ENCODE measurements at regions not wholly inside any gene's neighbourhood (a gene's known extent, or its start where the extent isn't known, plus 50 kb on each side); places are given as distances from the start of the nearest gene placed in this dataset.

DNA sequence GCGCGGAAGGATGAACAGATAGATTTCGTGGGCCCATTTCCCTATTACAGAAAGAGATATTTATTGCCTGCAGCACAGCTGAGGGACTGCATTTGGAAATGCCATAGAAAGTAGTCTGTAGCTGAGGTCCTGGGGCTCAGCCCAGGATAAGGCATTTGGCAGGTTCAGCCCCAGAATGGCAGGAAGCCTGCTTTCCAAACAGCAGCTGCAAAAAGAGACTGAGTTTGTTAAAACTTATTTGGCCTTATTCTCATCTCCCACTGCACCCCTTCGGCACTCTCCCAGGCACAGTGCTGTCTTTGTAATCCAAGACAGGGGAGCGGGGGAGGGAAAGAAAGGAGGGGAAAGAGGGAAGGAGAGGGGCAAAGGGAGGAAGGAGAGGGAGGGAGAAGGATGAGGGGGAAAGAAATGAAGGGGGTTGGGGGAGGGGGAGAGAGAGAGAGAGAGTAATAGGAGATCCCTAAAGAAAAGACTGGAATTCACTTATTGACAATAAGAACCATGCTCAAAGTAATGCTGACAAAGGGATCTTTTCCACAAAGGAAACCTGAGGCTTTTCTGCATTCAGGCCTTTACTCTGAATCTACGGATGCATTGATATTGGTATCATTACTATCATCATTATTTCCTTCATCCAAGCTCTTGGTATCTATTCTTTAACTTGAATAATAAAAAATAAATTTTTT is 94.0 kb upstream of the LRRN1 start:
- no peaks in the 10 kb centered on the region for H3K9me3 ChIP-seq (replicated peaks)
- H3K4me1 ChIP-seq (replicated peaks), result no peaks in the 10 kb centered on the region
- no peak overlapping the region for H3K27ac ChIP-seq
- H3K36me3 ChIP-seq, result no peaks in the 10 kb centered on the region
- no peak overlapping the region for H3K4me3 ChIP-seq
- no peaks in the 10 kb centered on the region for H3K27me3 ChIP-seq (replicated peaks)
- no peak for DNase-seq (ENCODE audit: low read depth in 1 of 2, low spot score in 2 of 2)

GRCh38 chr3:3701949-3702348 is 97.3 kb upstream of the LRRN1 start:
- Histone ChIP-seq H3K27ac (no peak overlapping the region), H3K4me3 (no peak overlapping the region), H3K27me3 (replicated peaks) (no peaks in the 10 kb centered on the region), H3K36me3 (no peaks in the 10 kb centered on the region), H3K9me3 (replicated peaks) (no peaks in the 10 kb centered on the region), H3K4me1 (replicated peaks) (no peaks in the 10 kb centered on the region)
- no peak for DNase-seq (ENCODE audit: low read depth in 1 of 2, low spot score in 2 of 2)

- Histone ChIP-seq H3K27me3 (replicated peaks) (no peaks in the 10 kb centered on the region), H3K27ac (no peak overlapping the region), H3K9me3 (replicated peaks) (no peaks in the 10 kb centered on the region), H3K4me1 (replicated peaks) (no peaks in the 10 kb centered on the region), H3K4me3 (no peak overlapping the region), H3K36me3 (no peaks in the 10 kb centered on the region)
- DNase-seq (ENCODE audit: low read depth in 1 of 2, low spot score in 2 of 2), result no peak
Measured at GRCh38 chr3:3699816-3700633, 99.2 kb upstream of the LRRN1 start.

- Histone ChIP-seq H3K27ac (no peak overlapping the region), H3K36me3 (no peaks in the 10 kb centered on the region), H3K4me3 (no peak overlapping the region), H3K27me3 (replicated peaks) (no peaks in the 10 kb centered on the region), H3K4me1 (replicated peaks) (no peaks in the 10 kb centered on the region), H3K9me3 (replicated peaks) (no peaks in the 10 kb centered on the region)
- no peak for DNase-seq (ENCODE audit: low read depth in 1 of 2, low spot score in 2 of 2)
Measured at GRCh38 chr3:3699407-3699806, 99.8 kb upstream of the LRRN1 start.

- no peaks in the 10 kb centered on the region for H3K4me1 ChIP-seq (replicated peaks)
- H3K27me3 ChIP-seq (replicated peaks), result no peaks in the 10 kb centered on the region
- no peak overlapping the region for H3K27ac ChIP-seq
- no peaks in the 10 kb centered on the region for H3K36me3 ChIP-seq
- H3K4me3 ChIP-seq, result no peak overlapping the region
- H3K9me3 ChIP-seq (replicated peaks), result no peaks in the 10 kb centered on the region
- DNase-seq (ENCODE audit: low read depth in 1 of 2, low spot score in 2 of 2), result no peak
Measured at GRCh38 chr3:3696345-3696744, 102.9 kb upstream of the LRRN1 start.

GRCh38 chr3:3693593-3693992 is 105.6 kb upstream of the LRRN1 start:
- Histone ChIP-seq H3K27ac (no peak overlapping the region), H3K27me3 (replicated peaks) (no peaks in the 10 kb centered on the region), H3K36me3 (no peaks in the 10 kb centered on the region), H3K4me3 (no peak overlapping the region), H3K4me1 (replicated peaks) (no peaks in the 10 kb centered on the region), H3K9me3 (replicated peaks) (no peaks in the 10 kb centered on the region)
- DNase-seq (ENCODE audit: low read depth in 1 of 2, low spot score in 2 of 2), result no peak

GRCh38 chr3:3689601-3690375 is 109.4 kb upstream of the LRRN1 start:
- Histone ChIP-seq H3K27me3 (replicated peaks) (no peaks in the 10 kb centered on the region), H3K27ac (no peak overlapping the region), H3K36me3 (no peaks in the 10 kb centered on the region), H3K4me3 (no peak overlapping the region), H3K4me1 (replicated peaks) (no peaks in the 10 kb centered on the region), H3K9me3 (replicated peaks) (no peaks in the 10 kb centered on the region)
- DNase-seq (ENCODE audit: low read depth in 1 of 2, low spot score in 2 of 2), result no peak

- Histone ChIP-seq H3K27me3 (replicated peaks) (no peaks in the 10 kb centered on the region), H3K4me1 (replicated peaks) (no peaks in the 10 kb centered on the region), H3K4me3 (no peak overlapping the region), H3K9me3 (replicated peaks) (no peaks in the 10 kb centered on the region), H3K36me3 (no peaks in the 10 kb centered on the region), H3K27ac (no peak overlapping the region)
- DNase-seq (ENCODE audit: low read depth in 1 of 2, low spot score in 2 of 2), result no peak
Measured at GRCh38 chr3:3686907-3687648, 112.2 kb upstream of the LRRN1 start.

DNA sequence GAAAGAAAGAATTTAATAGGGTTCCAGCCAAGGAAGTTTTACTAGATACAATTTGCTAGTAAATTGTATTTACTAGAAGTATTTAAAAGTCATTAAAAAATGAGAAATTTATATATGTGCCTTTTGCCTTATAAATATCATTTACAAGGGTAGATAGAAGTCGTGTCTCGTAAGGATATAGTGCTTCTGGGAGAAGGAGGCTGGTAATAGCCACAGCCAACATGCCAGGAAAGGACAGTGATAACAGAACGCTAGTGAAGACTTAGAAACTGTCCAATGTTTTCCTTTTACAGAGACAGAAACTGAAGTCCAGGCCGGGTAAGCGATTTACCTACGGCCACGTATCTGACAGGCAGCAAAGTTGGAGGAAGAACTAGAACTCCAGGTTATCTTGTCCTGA is 113.5 kb upstream of the LRRN1 start:
- no peak for DNase-seq (ENCODE audit: low read depth in 1 of 2, low spot score in 2 of 2)
- Histone ChIP-seq H3K36me3 (no peaks in the 10 kb centered on the region), H3K4me1 (replicated peaks) (no peaks in the 10 kb centered on the region), H3K27ac (no peak overlapping the region), H3K4me3 (no peak overlapping the region), H3K9me3 (replicated peaks) (no peaks in the 10 kb centered on the region), H3K27me3 (replicated peaks) (no peaks in the 10 kb centered on the region)

- DNase-seq (ENCODE audit: low read depth in 1 of 2, low spot score in 2 of 2), result no peak
- no peaks in the 10 kb centered on the region for H3K4me1 ChIP-seq (replicated peaks)
- no peaks in the 10 kb centered on the region for H3K36me3 ChIP-seq
- H3K27me3 ChIP-seq (replicated peaks), result no peaks in the 10 kb centered on the region
- no peaks in the 10 kb centered on the region for H3K9me3 ChIP-seq (replicated peaks)
- H3K27ac ChIP-seq, result no peak overlapping the region
- no peak overlapping the region for H3K4me3 ChIP-seq
Measured at GRCh38 chr3:3683261-3683660, 116.0 kb upstream of the LRRN1 start.

- H3K27me3 ChIP-seq (replicated peaks), result no peaks in the 10 kb centered on the region
- no peaks in the 10 kb centered on the region for H3K36me3 ChIP-seq
- H3K27ac ChIP-seq, result no peak overlapping the region
- no peak for DNase-seq (ENCODE audit: low read depth in 1 of 2, low spot score in 2 of 2)
- no peaks in the 10 kb centered on the region for H3K4me1 ChIP-seq (replicated peaks)
- no peaks in the 10 kb centered on the region for H3K9me3 ChIP-seq (replicated peaks)
- no peak overlapping the region for H3K4me3 ChIP-seq
Measured at GRCh38 chr3:3675801-3676200, 123.4 kb upstream of the LRRN1 start.

DNA sequence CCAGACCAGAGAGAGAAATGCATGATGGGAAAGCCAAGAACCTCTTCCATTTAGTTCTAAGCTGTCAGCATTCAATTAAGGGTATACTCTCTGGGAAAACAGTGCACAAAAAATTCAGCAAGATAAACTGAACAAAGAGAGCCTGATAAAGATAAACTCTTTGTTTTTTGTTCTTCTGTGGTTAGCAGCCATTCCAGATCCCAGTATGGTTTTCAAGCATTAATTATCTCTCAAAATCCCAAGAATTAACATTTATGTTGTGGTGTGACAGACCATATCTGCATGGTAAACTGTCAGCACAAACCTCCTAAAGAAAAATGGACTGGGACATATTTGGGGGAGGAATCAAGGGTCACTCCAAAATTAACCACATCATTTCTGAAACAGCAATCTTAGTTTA is 124.0 kb upstream of the LRRN1 start:
- Histone ChIP-seq H3K4me1 (replicated peaks) (no peaks in the 10 kb centered on the region), H3K4me3 (no peak overlapping the region), H3K27me3 (replicated peaks) (no peaks in the 10 kb centered on the region), H3K36me3 (no peaks in the 10 kb centered on the region), H3K9me3 (replicated peaks) (no peaks in the 10 kb centered on the region), H3K27ac (no peak overlapping the region)
- DNase-seq (ENCODE audit: low read depth in 1 of 2, low spot score in 2 of 2), result no peak

GRCh38 chr3:3666664-3667063 is 132.6 kb upstream of the LRRN1 start:
- no peaks in the 10 kb centered on the region for H3K27me3 ChIP-seq (replicated peaks)
- no peaks in the 10 kb centered on the region for H3K36me3 ChIP-seq
- no peaks in the 10 kb centered on the region for H3K9me3 ChIP-seq (replicated peaks)
- no peak overlapping the region for H3K27ac ChIP-seq
- H3K4me3 ChIP-seq, result no peak overlapping the region
- DNase-seq (ENCODE audit: low read depth in 1 of 2, low spot score in 2 of 2), result no peak
- H3K4me1 ChIP-seq (replicated peaks), result peaks cover 4% of the 10 kb centered on the region; the same call in 1 of the 2 replicates
